ENCODE measurements at regions not wholly inside any gene's neighbourhood (a gene's known extent, or its start where the extent isn't known, plus 50 kb on each side); places are given as distances from the start of the nearest gene placed in this dataset.

GRCh38 chr6:14796974-14797762 lies 448.7 kb upstream of the JARID2 start:
- TF ChIP-seq CTCF (IDR thresholded peaks at IDR 0.05; ENCODE audit: insufficient read depth, low read length): no peak
- no peak for TF ChIP-seq SPI1 (IDR thresholded peaks at IDR 0.05; ENCODE audit: borderline replicate concordance, low read depth)
- no peak for TF ChIP-seq POLR2AphosphoS5 (IDR thresholded peaks at IDR 0.05; ENCODE audit: low read depth)

Measured in HL-60 (cell line).